ENCODE measurements at regions not wholly inside any gene's neighbourhood (a gene's known extent, or its start where the extent isn't known, plus 50 kb on each side); places are given as distances from the start of the nearest gene placed in this dataset.
"Not testable (repeated sequence)": the region's sequence is repeated elsewhere in the genome, so short reads cannot be mapped to it uniquely, and the experiment has no call there.

DNA sequence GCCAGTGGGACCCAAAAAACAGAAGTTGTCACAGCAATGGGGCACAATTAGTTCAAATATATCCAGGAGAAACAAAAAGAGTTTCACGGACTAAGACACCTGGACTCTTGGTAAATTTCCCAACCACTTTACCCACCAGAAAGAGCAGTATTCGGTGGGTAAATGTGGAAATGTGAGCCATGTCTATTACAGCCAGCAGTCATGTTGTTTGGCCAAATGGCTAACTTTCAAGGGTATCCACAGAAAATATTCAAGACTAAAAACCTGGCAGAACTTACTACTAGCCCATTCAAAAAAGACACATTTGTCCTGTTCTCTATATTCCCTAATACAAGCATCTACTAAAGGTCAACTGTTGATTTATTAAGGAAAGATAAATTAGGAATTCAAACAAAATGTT, 1296.0 kb upstream of the NXPH2 start:
- no peak overlapping the region for H3K9ac ChIP-seq (ENCODE audit: low read length)
- no peaks in the 10 kb centered on the region for H4K20me1 ChIP-seq (ENCODE audit: insufficient read depth, low read length)
- H2AFZ ChIP-seq (ENCODE audit: low read depth, low read length) = no peak overlapping the region
- no peaks in the 10 kb centered on the region for H3K4me1 ChIP-seq (ENCODE audit: low read length)
- no peaks in the 10 kb centered on the region for H3K27me3 ChIP-seq (ENCODE audit: low read depth, low read length)
- no peaks in the 10 kb centered on the region for H3K9me3 ChIP-seq (ENCODE audit: insufficient read depth, low read length)
- H3K79me2 ChIP-seq (ENCODE audit: low read length) = no peaks in the 10 kb centered on the region
- no peaks in the 10 kb centered on the region for H3K36me3 ChIP-seq (replicated peaks; ENCODE audit: low read depth, low read length)
- no peak overlapping the region for H3K4me3 ChIP-seq (ENCODE audit: low read length)
- TF ChIP-seq, protein P1, sequence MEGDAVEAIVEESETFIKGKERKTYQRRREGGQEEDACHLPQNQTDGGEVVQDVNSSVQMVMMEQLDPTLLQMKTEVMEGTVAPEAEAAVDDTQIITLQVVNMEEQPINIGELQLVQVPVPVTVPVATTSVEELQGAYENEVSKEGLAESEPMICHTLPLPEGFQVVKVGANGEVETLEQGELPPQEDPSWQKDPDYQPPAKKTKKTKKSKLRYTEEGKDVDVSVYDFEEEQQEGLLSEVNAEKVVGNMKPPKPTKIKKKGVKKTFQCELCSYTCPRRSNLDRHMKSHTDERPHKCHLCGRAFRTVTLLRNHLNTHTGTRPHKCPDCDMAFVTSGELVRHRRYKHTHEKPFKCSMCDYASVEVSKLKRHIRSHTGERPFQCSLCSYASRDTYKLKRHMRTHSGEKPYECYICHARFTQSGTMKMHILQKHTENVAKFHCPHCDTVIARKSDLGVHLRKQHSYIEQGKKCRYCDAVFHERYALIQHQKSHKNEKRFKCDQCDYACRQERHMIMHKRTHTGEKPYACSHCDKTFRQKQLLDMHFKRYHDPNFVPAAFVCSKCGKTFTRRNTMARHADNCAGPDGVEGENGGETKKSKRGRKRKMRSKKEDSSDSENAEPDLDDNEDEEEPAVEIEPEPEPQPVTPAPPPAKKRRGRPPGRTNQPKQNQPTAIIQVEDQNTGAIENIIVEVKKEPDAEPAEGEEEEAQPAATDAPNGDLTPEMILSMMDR (IDR thresholded peaks at IDR 0.05; ENCODE audit: low read depth, low read length) = no peak
- TF ChIP-seq EZH2phosphoT487 (IDR thresholded peaks at IDR 0.05; ENCODE audit: low read depth) = no peak
- H3K4me2 ChIP-seq (ENCODE audit: low read length) = no peak overlapping the region
- no peak overlapping the region for H3K27ac ChIP-seq (ENCODE audit: low read length)

DNA sequence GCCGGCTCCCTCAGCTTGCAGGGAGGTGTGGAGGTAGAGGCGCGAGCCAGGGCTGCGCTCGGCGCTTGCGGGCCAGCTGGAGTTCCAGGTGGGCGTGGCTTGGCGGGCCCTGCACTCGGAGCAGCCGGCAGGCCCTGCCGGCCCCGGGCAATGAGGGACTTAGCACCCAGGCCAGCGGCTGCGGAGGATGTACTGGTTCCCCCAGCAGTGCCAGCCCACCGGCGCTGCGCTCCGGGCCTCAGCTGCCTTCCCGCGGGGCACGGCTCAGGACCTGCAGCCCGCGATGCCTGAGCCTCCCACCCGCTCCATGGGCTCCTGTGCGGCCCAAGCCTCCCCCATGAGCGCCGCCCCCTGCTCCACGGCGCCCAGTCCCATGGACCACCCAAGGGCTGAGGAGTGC, 1293.6 kb upstream of the NXPH2 start:
- not testable (repeated sequence) for H3K9me3 ChIP-seq (ENCODE audit: insufficient read depth, low read length); H2AFZ ChIP-seq (ENCODE audit: low read depth, low read length); H3K27me3 ChIP-seq (ENCODE audit: low read depth, low read length); H3K4me1 ChIP-seq (ENCODE audit: low read length); H3K79me2 ChIP-seq (ENCODE audit: low read length); H3K4me3 ChIP-seq (ENCODE audit: low read length); H3K4me2 ChIP-seq (ENCODE audit: low read length); H3K9ac ChIP-seq (ENCODE audit: low read length); H3K36me3 ChIP-seq (replicated peaks; ENCODE audit: low read depth, low read length); H3K27ac ChIP-seq (ENCODE audit: low read length); H4K20me1 ChIP-seq (ENCODE audit: insufficient read depth, low read length)

DNA sequence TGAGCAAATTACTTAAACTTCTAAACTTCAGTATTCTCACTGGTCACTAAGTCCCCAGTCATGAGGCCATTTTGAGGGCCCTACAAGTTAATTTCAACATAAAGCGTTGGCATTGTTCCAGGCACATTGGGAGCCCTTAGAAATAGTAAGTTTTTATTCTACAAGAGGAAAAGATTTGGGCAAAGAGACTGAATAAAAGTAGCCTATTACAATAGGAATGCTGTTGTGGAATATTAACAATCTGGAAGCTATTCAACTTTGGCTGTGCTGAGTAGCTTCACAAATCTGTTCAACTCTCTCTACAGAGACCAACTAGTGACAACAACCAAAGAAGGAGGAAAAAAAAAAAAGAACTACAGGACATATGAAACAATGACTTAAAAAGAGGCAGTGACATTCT, 1287.5 kb upstream of the NXPH2 start:
- no peak overlapping the region for H3K9ac ChIP-seq (ENCODE audit: low read length)
- H4K20me1 ChIP-seq (ENCODE audit: insufficient read depth, low read length) = no peaks in the 10 kb centered on the region
- no peak overlapping the region for H3K27ac ChIP-seq (ENCODE audit: low read length)
- no peaks in the 10 kb centered on the region for H3K79me2 ChIP-seq (ENCODE audit: low read length)
- TF ChIP-seq, protein P1 (IDR thresholded peaks at IDR 0.05; ENCODE audit: low read depth, low read length) = no peak
- no peak for TF ChIP-seq EZH2phosphoT487 (IDR thresholded peaks at IDR 0.05; ENCODE audit: low read depth)
- no peak overlapping the region for H3K4me3 ChIP-seq (ENCODE audit: low read length)
- H3K27me3 ChIP-seq (ENCODE audit: low read depth, low read length) = no peaks in the 10 kb centered on the region
- H2AFZ ChIP-seq (ENCODE audit: low read depth, low read length) = no peak overlapping the region
- no peaks in the 10 kb centered on the region for H3K4me1 ChIP-seq (ENCODE audit: low read length)
- no peak overlapping the region for H3K4me2 ChIP-seq (ENCODE audit: low read length)
- no peaks in the 10 kb centered on the region for H3K9me3 ChIP-seq (ENCODE audit: insufficient read depth, low read length)
- no peaks in the 10 kb centered on the region for H3K36me3 ChIP-seq (replicated peaks; ENCODE audit: low read depth, low read length)

DNA sequence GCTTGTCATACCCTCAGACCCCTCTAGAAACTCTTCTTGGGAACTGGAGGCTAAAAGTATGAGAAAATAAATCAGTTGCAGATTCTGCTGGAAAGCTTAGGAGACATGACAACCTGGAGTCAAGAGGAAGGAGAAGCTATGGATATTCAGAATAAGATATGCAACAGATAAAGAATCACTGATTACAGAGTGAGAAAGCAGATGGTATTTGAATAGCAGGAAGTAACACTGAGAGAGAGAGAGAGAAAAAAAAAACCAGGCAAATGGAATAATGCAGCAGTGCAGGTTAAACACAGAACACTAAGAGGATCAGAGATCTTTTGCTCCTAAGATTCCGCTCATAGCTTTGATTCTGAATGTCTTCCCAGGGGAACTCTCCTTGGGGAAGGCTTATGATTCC, 1284.1 kb upstream of the NXPH2 start:
- H3K9me3 ChIP-seq (ENCODE audit: insufficient read depth, low read length) = no peaks in the 10 kb centered on the region
- no peak overlapping the region for H3K27ac ChIP-seq (ENCODE audit: low read length)
- H3K4me2 ChIP-seq (ENCODE audit: low read length) = no peak overlapping the region
- no peaks in the 10 kb centered on the region for H3K36me3 ChIP-seq (replicated peaks; ENCODE audit: low read depth, low read length)
- H3K4me3 ChIP-seq (ENCODE audit: low read length) = no peak overlapping the region
- no peak for TF ChIP-seq EZH2phosphoT487 (IDR thresholded peaks at IDR 0.05; ENCODE audit: low read depth)
- TF ChIP-seq, protein P1 (IDR thresholded peaks at IDR 0.05; ENCODE audit: low read depth, low read length) = no peak
- H3K79me2 ChIP-seq (ENCODE audit: low read length) = no peaks in the 10 kb centered on the region
- H3K4me1 ChIP-seq (ENCODE audit: low read length) = no peaks in the 10 kb centered on the region
- no peaks in the 10 kb centered on the region for H4K20me1 ChIP-seq (ENCODE audit: insufficient read depth, low read length)
- no peak overlapping the region for H3K9ac ChIP-seq (ENCODE audit: low read length)
- H2AFZ ChIP-seq (ENCODE audit: low read depth, low read length) = no peak overlapping the region
- no peaks in the 10 kb centered on the region for H3K27me3 ChIP-seq (ENCODE audit: low read depth, low read length)

DNA sequence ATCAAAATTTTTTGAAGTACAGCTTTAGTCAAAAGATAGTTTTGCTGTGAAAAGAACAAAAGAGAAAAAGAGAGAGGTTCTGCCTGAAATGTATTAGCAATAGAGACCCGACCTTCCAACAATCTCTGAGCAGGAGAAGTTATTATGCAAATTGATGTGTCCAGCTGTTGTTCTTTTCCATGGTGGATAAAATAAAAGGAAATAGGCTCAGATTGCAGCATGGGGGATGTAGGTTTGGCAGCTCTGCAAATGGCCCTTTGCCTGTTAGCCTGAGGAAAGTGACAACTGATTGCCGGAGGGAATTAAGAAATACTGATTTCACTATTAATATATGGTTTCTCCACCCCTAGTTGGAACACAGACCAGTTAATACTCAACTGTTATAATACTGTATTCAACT, 1283.2 kb upstream of the NXPH2 start:
- Histone ChIP-seq H3K4me1 (ENCODE audit: low read length) (no peaks in the 10 kb centered on the region), H3K36me3 (replicated peaks; ENCODE audit: low read depth, low read length) (no peaks in the 10 kb centered on the region), H3K27me3 (ENCODE audit: low read depth, low read length) (no peaks in the 10 kb centered on the region), H3K9me3 (ENCODE audit: insufficient read depth, low read length) (no peaks in the 10 kb centered on the region), H2AFZ (ENCODE audit: low read depth, low read length) (no peak overlapping the region), H3K4me3 (ENCODE audit: low read length) (no peak overlapping the region), H3K27ac (ENCODE audit: low read length) (no peak overlapping the region), H3K9ac (ENCODE audit: low read length) (no peak overlapping the region), H3K4me2 (ENCODE audit: low read length) (no peak overlapping the region), H3K79me2 (ENCODE audit: low read length) (no peaks in the 10 kb centered on the region), H4K20me1 (ENCODE audit: insufficient read depth, low read length) (no peaks in the 10 kb centered on the region)
- TF ChIP-seq EZH2phosphoT487 (IDR thresholded peaks at IDR 0.05; ENCODE audit: low read depth) = no peak
- TF ChIP-seq, protein P1 (IDR thresholded peaks at IDR 0.05; ENCODE audit: low read depth, low read length) = no peak

Measured in OCI-LY3 (cell line).